ENCODE measurements at regions not wholly inside any gene's neighbourhood (a gene's known extent, or its start where the extent isn't known, plus 50 kb on each side); places are given as distances from the start of the nearest gene placed in this dataset.
A peak's percentile ranks its signal among the peaks of the same experiment; 100 is the strongest.
"Not testable (repeated sequence)": the region's sequence is repeated elsewhere in the genome, so short reads cannot be mapped to it uniquely, and the experiment has no call there.

DNA sequence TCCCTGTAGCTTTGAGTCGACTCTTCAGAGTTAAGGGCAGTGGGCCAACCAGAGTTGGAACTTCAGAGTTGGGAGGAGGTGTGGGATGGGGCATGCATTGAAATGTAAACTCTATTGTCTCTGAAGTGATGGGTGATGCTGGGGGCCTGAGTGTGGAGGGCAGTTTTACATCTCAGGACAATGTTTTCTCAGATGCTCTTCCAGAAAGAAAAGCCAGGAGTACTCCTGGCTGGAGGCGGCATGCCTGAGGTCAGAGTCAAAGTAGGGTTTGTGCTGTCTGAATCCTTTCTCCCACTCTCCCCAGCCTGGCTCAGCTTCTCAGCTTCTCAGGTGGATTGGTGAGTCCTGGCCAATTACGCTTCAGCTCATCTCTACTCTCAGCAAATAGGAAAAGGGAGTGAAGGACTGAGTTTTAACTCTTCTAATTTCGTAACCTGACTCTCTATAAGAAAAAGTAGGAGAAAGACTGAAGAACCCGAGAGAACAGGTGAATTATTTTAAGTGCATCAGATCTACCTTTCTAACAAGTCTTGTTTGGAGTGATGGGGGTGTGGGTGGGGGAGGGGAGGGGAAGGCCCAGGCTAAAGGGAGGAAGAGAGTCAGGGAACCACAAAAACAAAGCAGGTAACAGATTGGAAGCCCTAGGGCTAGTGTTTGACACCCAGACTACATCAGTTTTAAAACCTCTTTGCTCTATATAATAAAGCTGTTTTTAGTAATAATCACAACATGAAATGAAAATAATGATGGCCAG, 107.5 kb upstream of the PELI1 start:
- no peak for DNase-seq (ENCODE audit: low read depth, low spot score)

DNA sequence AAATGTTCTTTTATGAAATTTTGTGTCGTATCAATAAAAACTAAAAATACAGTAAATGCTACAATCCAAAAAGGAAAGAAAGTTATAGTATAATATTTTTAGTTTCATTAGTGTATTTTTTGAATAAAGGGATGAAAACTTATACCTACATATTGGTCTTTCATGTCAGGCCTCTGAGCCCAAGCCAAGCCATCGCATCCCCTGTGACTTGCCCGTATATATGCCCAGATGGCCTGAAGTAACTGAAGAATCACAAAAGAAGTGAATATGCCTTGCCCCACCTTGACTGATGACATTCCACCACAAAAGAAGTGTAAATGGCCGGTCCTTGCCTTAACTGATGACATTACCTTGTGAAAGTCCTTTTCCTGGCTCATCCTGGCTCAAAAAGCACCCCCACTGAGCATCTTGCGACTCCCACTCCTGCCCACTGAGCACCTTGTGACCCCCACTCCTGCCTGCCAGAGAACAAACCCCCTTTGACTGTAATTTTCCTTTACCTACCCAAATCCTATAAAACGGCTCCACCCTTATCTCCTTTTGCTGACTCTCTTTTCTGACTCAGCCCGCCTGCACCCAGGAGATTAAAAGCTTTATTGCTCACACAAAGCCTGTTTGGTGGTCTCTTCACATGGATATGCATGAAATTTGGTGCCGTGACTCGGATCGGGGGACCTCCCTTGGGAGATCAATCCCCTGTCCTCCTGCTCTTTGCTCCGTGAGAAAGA, 108.2 kb upstream of the PELI1 start:
- not testable (repeated sequence) for DNase-seq (ENCODE audit: low read depth, low spot score)

DNA sequence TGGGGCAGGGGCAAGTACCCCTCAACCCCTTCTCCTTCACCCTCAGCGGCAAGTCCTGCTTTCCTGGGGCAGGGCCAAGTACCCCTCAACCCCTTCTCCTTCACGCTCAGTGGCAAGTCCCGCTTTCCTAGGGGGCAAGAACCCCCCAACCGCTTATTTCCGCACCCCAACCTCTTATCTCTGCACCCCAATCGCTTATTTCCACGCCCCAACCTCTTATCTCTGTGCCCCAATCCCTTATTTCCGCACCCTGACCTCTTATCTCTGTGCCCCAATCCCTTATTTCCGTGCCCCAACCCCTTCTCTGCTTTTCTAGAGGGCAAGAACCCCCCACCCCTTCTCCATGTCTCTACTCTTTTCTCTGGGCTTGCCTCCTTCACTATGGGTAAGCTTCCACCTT, 109.2 kb upstream of the PELI1 start:
- not testable (repeated sequence) for DNase-seq (ENCODE audit: low read depth, low spot score)

DNA sequence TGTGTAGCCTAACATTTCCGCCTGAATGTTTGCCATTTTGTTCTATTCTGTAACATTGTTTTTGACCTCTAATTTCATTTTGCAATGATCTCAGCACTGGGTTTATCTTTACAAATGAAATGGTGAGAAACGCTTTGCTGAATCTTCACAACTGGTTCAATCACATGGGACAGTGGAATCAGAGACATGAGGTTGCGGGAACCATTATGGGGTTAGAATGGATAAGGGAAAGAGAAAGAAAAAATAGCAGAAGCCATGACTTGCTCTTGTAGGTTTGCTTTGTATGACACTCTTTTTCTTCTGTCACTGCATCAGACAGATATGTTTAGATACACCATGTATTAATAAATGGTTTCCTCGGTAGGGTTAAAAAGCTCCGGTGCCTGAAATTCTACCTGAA, 114.3 kb upstream of the PELI1 start:
- no peak for DNase-seq (ENCODE audit: low read depth, low spot score)

DNA sequence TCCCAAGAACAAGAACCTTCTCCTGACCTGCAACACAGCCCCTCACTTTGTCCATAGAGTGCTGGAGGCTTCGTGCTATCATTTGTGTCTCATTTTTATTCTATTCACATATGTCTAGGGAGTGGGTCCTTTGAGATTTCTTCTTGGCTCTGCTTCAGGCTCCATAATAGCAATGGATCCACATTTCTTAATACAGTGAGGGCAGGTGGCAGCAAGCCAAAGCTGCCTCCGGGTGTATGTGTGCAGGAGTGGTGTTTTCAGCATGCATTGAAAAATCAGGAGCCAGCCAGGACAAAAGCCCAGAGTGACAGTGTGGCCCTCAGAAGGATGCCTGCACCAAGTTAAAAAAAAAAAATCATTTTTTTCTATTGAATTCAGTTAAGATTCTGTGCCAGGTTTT, 115.1 kb upstream of the PELI1 start:
- DNase-seq (ENCODE audit: low read depth, low spot score): peak; percentile 23

DNA sequence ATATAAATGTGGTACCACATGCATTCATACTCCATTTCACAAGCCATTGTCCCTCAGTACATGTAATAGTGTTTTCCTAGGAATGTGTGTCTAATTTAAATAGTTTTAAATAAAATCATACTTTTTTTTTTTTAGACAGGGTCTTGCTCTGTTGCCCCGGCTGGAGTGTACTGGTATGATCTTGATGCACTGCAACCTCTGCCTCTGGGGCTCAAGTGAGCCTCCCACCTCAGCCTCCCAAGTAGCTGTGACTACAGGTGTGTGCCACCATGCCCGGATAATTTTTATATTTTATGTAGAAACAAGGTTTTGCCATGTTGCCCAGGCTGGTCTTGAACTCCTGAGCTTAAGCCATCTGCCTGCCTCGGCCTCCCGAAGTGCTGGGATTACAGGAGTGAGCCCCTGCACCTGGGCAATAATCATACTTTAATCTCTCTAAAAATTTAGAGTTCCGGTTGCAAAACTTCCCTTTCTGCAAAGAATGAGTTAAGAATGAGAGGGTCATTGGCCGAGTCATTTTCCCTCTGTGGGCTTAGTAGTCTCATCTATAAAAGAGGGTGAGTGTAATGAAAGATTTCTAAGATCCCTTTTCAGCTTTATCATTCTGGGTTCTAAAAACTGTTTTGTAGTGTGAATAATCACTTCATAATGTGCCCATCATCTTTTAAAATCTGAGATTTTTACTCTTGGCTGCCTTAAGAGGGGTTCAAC, 116.0 kb upstream of the PELI1 start:
- DNase-seq (ENCODE audit: low read depth, low spot score): no peak

DNA sequence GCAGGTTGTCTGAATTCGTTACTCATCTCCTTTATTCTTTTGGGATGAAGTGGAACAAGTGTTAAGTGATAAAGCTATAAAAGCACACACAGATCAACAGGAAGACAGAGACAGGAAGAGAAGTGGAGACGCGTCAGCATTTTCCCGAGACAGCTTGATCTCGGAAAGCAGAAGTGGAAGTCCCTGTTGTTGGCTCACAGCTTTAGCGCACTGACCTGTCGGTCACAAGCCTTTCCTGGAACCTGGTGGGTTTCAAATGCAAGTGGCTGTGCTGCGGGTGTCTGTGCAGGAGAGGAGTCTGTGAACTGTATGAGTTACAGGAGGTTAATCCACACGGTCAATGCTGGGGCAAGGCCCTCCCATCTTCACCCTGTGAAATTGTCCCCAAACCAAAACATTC, 116.6 kb upstream of the PELI1 start:
- no peak for DNase-seq (ENCODE audit: low read depth, low spot score)

DNA sequence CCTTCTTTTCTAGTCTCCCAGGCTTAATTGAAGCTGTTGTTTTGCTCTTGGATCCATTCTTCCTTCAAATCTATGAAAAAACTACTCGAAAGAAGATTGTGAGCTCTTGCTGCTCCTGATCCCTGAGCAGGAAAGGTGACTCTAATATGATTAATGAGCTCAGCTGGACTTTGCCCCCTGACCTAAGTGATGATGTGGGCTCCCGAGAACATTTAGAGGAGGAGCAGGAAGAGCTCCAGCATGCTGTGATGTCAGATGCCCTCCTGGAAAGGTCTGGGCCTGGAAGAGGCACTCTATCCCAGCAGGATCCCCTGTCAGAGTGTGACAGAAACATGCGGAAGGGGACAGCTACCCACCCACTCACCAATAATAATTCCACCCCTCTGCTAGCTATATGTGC, 117.9 kb upstream of the PELI1 start:
- no peak for DNase-seq (ENCODE audit: low read depth, low spot score)

DNA sequence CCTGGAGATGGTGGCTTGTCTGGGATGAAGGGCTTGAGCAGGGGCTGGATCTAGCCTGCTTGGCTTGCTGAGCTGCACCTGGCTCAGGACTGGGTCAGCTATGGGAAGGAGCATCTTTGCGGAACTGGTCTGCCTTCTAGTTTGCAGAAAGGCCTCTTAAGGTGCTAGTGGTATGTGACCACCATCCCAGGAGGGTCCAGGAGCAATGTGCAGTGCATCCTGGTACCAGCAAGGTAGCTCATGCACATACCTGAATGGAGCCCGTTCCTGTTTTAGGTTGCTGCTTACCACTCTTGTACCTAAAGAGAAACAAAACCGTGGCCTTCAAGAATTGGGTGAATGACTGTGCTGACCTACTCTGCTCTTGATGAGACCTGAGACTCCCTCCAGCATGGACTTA, 118.6 kb upstream of the PELI1 start:
- DNase-seq (ENCODE audit: low read depth, low spot score): no peak

DNA sequence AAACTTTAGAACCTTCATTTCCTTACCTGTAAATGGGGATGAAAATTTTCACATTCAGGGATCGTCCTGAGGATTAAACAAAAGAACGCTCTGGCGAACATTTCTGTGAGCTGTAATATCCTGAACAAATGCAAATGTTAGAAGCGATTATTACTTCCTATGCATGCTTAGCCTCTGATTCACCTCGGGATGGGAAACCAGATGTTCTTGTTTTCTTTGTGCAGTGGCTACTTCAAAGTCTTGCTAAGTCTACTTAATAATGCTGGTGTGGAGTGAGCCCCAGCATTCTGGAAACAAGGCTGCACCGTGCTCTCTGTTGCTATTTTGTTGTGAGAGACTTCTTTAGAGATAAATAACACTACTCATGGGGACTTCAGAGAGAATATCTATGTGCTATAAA, 119.1 kb upstream of the PELI1 start:
- peak; percentile 63 for DNase-seq (ENCODE audit: low read depth, low spot score)

DNA sequence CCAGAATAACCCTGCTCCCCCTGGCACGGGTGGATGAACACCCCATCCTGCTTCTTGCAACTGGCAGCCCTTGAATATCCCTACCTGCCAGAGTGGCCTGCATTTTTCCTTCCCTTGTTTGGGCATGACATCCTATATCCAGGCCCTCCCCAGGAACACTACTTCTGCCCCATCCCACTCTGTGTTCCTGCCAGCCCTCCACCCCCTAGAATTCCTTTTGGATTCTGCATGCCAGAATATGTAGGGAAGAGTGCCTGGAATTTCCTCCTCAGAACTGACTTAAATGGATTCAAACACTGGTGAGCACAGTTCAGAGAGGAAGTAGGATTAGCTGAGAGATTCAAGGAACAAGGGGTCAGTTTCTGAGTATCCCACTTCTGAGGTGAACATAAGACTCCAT, 123.5 kb upstream of the PELI1 start:
- DNase-seq (ENCODE audit: low read depth, low spot score): peak; percentile 66

DNA sequence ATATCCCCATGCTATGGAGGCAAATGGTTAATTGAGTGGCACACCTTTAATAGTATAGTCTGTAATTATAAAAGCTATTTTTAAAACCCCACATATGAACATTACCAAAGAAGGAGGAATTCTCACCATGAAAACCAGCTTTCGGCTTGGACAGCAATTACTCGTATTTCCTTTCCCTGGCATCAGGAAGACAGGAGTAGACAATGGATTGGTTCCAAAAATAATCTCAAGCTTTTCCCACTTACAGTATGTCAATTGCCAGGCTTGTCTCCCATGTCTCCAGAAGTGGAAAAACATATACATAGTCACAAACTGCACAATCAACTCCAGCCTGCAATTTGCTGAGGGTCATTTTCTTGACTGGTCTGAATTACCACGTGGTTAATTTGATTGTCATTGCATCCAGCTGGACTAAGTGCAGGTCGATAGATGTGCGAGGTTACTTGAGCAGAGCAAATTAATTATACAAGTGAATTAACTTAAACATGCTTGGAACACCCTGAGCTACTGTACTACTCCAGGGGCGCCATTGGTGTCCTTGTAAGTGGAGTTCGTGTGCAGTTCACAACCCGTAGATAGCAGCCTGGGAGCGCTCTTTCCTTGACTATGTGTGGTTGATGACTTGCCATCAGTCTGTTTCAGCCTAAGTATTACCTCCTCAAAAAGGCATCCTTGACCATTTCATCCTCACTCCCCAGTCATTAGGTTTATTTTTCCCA, 124.3 kb upstream of the PELI1 start:
- peak; percentile 13 for DNase-seq (ENCODE audit: low read depth, low spot score)

DNA sequence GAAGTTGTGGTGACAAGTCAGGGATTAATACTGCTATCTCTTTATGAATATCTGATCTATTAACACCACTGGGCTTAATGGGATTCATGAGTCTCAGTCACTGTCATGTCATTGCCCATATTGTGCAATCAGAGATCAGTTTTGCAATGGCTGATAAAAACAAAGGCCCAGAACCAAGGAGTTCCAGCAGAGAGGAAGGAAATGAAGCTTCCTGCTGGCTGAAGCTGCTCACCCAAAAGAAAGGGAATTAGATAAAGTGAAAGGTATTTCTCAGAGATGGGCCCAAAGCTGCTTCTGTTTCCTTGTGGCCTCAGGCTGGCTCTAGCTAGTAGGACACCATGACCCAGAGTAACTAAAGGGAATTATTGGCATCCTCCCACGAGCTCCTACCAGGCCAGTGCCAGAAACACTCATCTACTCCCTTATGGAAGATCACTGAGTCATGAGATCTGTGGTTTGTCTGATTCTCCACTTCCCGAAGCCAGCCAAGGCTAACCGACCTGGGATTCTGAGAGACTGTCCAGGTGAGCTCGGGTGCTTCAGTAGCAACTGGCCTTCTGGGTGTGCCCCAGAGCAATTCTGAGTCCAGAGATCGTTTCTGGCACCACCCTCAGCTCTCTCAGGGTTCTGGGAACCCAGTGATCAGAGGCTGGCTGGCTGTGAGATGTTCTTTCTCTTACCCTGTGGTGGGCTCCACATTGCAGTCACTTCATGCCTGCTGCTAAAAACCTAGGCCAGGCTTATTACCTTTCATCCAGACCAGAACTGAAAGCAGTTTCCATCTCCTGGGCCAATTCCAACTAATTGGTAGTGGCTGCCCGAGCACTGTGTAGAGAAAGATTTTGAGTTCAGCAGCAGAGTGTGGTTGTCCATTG, 129.5 kb upstream of the PELI1 start:
- DNase-seq (ENCODE audit: low read depth, low spot score): peak; percentile 83

DNA sequence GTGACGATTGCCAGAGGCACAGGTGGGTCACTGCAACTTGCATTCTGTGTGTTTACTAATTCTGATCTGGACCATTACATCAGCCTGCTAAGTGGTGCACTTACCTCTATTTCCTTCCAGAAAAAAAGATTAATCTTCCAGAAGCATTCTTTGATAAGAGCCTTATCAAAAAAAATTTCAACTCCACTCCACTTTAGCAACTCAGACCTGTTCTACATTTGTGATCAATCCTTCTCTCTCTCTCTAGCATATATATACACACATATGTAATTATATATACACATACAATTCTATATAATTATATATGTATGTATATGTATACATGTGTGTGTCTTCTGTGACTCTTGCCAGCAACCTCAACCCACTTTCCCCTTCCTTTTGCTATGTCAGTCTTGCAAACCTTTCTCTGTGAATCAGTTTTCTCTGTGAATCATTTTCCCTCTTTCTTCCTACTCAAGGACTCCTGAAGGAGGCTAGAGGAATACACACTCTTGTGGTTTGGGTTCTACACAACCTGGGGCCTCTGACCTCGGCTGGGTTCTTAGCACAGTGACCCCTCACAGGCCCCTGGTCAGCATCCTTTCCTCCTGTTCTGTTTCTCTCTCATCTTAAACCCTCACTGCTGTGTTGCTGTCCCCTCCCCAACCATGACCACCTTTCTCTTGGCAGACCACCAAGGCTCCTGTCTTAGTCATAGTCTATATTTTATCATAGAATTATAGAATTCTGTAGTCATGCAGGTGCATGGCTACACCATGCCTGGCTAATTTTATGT, 130.4 kb upstream of the PELI1 start:
- DNase-seq (ENCODE audit: low read depth, low spot score): peak; percentile 43

DNA sequence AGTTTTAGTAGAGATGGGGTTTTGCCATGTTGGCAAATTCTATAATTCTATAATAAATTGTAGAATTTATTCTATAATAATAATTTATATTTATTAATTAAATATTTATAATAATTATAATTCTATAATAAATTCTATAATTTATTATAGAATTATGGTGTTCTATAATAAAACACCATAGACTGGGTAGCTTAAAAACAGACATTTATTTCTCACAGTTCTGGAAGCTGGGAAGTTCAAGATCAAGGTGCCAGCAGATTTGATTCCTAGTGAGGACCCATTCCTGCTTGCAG, 130.9 kb upstream of the PELI1 start:
- DNase-seq (ENCODE audit: low read depth, low spot score): no peak

DNA sequence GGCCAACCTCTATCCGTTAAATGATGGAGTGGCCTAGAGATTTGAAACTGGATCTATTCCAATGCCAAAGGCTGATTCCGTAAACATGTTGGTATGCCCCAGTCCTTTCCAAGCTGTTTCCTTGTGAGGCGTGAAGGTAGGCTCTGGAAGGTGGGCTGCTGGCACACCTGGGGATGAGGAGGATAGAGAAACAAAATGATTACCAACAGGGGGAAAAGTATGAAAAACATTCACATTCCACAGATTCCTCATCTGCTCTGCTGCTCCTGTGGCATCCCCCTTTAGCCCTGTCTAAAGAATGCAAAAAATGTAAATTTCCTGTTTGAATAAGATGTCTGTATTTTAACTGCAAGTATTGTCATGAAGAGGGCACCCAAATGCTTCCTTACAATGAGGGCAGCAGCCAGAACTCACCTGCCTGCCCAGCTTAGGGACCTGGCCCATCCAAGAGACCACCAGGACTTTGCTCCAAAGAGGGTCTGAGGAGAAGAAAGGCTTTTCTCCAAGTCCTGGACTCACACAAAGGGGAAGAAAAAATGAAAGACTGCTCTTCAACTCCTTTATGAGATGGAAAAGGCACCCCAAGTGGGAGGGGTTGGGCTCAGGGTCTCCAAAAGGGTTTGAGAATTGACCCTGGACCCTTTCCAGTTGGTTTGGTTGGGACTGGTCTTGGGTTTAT, 132.3 kb upstream of the PELI1 start:
- DNase-seq (ENCODE audit: low read depth, low spot score): peak; percentile 67

DNA sequence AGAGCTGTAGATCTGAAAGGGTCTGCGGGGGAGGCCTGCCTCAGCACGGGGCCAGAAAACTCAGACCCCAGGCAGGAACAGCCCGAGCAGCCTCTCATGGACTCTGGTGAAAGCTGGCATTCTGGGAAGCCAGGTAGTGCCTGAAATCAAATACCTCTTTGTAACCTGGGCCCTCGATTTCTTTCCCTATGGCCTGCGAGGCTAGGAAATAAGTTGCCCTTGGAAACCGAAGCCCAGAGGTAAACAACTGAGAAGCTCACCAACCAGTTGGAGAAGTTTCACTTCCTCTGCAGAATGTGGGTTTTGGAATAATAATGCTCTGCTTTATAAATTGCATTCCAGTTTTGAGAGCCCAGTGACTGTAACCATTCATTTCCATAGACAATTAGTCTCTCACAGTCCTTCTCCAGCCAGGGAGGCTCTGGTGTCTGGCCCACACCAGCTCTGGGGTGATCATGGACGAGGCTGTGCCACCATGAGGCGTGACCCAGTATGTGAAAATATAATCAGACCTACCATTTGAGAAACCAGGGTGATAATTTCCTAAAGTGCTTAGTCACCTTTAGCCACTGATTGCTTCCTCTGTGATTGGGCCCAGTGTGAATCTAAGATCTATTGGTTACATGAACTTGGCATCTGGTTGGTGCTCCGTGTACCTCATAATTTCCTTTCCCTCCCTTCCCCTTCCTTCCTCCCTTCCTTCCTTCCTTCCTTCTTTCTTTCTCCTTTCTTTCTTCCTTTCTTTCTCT, 133.1 kb upstream of the PELI1 start:
- peak; percentile 63 for DNase-seq (ENCODE audit: low read depth, low spot score)

DNA sequence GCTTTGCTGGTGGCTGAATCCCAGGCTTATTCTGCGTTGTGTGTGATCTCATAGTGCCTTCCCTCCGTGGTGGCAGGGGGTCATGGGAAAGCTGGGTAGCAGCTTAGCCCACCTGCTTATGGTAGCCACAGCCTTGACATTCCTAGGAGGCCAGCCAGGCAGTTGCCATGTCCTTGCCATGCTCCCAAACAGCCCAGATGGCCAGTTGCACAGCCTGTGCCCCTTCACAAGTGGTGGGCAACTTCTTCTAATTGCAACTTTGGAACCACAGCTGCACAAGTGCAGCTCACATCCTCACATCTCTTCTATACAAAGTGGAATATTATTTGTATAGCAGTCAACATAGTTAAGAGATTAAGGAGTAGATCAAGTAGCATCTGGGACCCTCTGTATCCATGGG, 136.6 kb upstream of the PELI1 start:
- not testable (repeated sequence) for DNase-seq (ENCODE audit: low read depth, low spot score)

DNA sequence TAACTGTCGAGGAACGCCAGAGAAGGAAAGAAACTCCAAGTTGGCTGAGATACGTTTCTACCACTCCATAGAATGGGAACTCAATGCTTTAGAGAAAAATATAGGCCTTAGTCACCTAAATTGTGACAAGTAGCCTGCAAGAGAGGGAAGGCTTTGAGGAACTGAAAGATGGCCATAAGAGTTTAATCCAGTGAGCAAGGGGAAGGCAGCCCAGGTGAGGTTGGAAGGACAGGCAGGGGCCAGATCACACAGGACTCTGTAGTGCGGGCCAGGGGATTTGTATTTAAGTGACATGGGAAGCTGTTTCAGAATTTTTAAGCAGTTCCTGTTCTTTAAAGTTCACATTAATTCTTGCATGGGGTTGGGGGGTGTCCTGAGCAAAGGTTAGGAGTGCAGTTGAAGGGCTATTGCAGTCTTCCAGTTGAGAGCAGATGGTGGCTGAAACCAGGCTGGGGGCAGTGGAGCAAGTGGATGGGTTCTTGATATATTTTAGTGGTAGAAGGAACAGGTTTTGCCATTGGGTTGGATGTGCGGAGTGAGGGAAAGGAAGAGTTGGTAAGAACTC, 138.9 kb upstream of the PELI1 start:
- DNase-seq (ENCODE audit: low read depth, low spot score): no peak
